HEK293 (cell line): ENCODE measurements at regions not wholly inside any gene's neighbourhood (a gene's known extent, or its start where the extent isn't known, plus 50 kb on each side); places are given as distances from the start of the nearest gene placed in this dataset.

Experiments used
- CTCF ChIA-PET: fragments of 350-600 bp; formaldehyde crosslinking; extraction: SDS; loops from one replicate; lab custom pipeline; 2021; ENCODE audit warnings: antibody characterized with exemption; lab: Yijun Ruan, JAX
- POLR2A ChIA-PET: fragments of 300-600 bp; formaldehyde crosslinking; extraction: SDS; loops from one replicate; lab custom pipeline; 2020; ENCODE audit warnings: antibody characterized with exemption, inconsistent platforms; lab: Yijun Ruan, JAX
- H3K27ac ChIP-seq: fragments of 200-500 bp; sonication (Bioruptor generic); 2 replicates; pipeline ENCODE4 v1.5.1; 2014; ENCODE audit warnings: low read depth, low read length, control low read depth, inconsistent platforms; ENCODE audit errors: extremely low read depth
- H3K36me3 ChIP-seq, 2 experiments: fragments of 200-500 bp in 1 of 2; sonication (Bioruptor generic) in 1 of 2; 1 replicate in 1 of 2; 2 replicates in 1 of 2; pipeline ENCODE4 v1.5.1; 2014 to 2017; ENCODE audit warnings: inconsistent platforms in 2 of 2, low read length in 2 of 2; ENCODE audit not compliant: control insufficient read depth in 2 of 2, insufficient read depth in 1 of 2
- H3K4me1 ChIP-seq: fragments of 200-500 bp; sonication (Bioruptor generic); 2 replicates; pipeline ENCODE4 v1.5.1; 2014; ENCODE audit warnings: mild to moderate bottlenecking, low read length, inconsistent platforms; ENCODE audit not compliant: control insufficient read depth, insufficient read depth
- H3K4me3 ChIP-seq: 2 replicates; pipeline ENCODE4 v1.5.1; 2011; ENCODE audit warnings: low read depth, mild to moderate bottlenecking, control low read depth, low read length, moderate library complexity
- H3K9me3 ChIP-seq: fragments of 200-500 bp; sonication (Bioruptor generic); 2 replicates; pipeline ENCODE4 v1.5.1; 2014; ENCODE audit warnings: low read depth, low read length, inconsistent platforms; ENCODE audit not compliant: control insufficient read depth, insufficient read depth
- ATF2 ChIP-seq: fragments of 450-650 bp; formaldehyde crosslinking; IDR thresholded peaks from 2 replicates; pipeline ENCODE4 v1.5.1; 2016; ENCODE audit warnings: missing biosample characterization, missing genetic modification characterization, low read depth
- BCL6B ChIP-seq: fragments of 450-650 bp; formaldehyde crosslinking; IDR thresholded peaks from 2 replicates; pipeline ENCODE4 v1.5.1; 2017; ENCODE audit warnings: missing biosample characterization, missing genetic modification characterization
- ELK4 ChIP-seq: IDR thresholded peaks from 2 replicates; pipeline ENCODE4 v1.6.1; 2011; ENCODE audit warnings: mild to moderate bottlenecking, low read depth, low read length, borderline replicate concordance
- GLI4 ChIP-seq: fragments of 450-650 bp; formaldehyde crosslinking; IDR thresholded peaks from 2 replicates; pipeline ENCODE4 v1.5.1; 2016; ENCODE audit warnings: missing biosample characterization, missing genetic modification characterization
- INSM2 ChIP-seq: fragments of 450-650 bp; formaldehyde crosslinking; IDR thresholded peaks from 2 replicates; pipeline ENCODE4 v1.5.1; 2016; ENCODE audit warnings: missing biosample characterization, missing genetic modification characterization
- PATZ1 ChIP-seq: fragments of 450-650 bp; formaldehyde crosslinking; IDR thresholded peaks from 2 replicates; pipeline ENCODE4 v1.5.1; 2016; ENCODE audit warnings: missing biosample characterization, missing genetic modification characterization
- PRDM1 ChIP-seq: fragments of 450-650 bp; formaldehyde crosslinking; IDR thresholded peaks from 2 replicates; pipeline ENCODE4; 2016; ENCODE audit warnings: missing biosample characterization, missing genetic modification characterization
- SP7 ChIP-seq: fragments of 450-650 bp; formaldehyde crosslinking; IDR thresholded peaks from 2 replicates; pipeline ENCODE4 v1.5.1; 2016; ENCODE audit warnings: missing biosample characterization, missing genetic modification characterization
- TSHZ1 ChIP-seq: fragments of 450-650 bp; formaldehyde crosslinking; IDR thresholded peaks from 2 replicates; pipeline ENCODE4 v1.5.1; 2016; ENCODE audit warnings: missing biosample characterization, missing genetic modification characterization, borderline replicate concordance
- ZIC2 ChIP-seq: fragments of 450-650 bp; formaldehyde crosslinking; IDR thresholded peaks from 2 replicates; pipeline ENCODE4 v1.5.1; 2016; ENCODE audit warnings: missing biosample characterization, missing genetic modification characterization
- ZNF223 ChIP-seq: fragments of 450-650 bp; formaldehyde crosslinking; IDR thresholded peaks from 2 replicates; pipeline ENCODE4 v1.5.1; 2016; ENCODE audit warnings: missing biosample characterization, missing genetic modification characterization
- ZNF24 ChIP-seq: fragments of 450-650 bp; formaldehyde crosslinking; IDR thresholded peaks from 2 replicates; pipeline ENCODE4 v1.5.1; 2016; ENCODE audit warnings: missing biosample characterization, missing genetic modification characterization
- ZNF280C ChIP-seq: fragments of 450-650 bp; formaldehyde crosslinking; IDR thresholded peaks from 2 replicates; pipeline ENCODE4 v1.5.1; 2016; ENCODE audit warnings: missing biosample characterization, missing genetic modification characterization
- ZNF48 ChIP-seq: fragments of 450-650 bp; formaldehyde crosslinking; IDR thresholded peaks from 2 replicates; pipeline ENCODE4 v1.5.1; 2016; ENCODE audit warnings: missing biosample characterization, missing genetic modification characterization
- ZNF544 ChIP-seq: fragments of 450-650 bp; formaldehyde crosslinking; IDR thresholded peaks from 2 replicates; pipeline ENCODE4 v1.5.0; 2017; ENCODE audit warnings: missing biosample characterization, missing genetic modification characterization
- ZNF639 ChIP-seq: fragments of 450-650 bp; formaldehyde crosslinking; IDR thresholded peaks from 2 replicates; pipeline ENCODE4 v1.5.1; 2016; ENCODE audit warnings: missing biosample characterization, missing genetic modification characterization
- ZNF658 ChIP-seq: fragments of 450-650 bp; formaldehyde crosslinking; IDR thresholded peaks from 2 replicates; pipeline ENCODE4; 2016; ENCODE audit warnings: missing biosample characterization, missing genetic modification characterization
- ZNF777 ChIP-seq: fragments of 450-650 bp; formaldehyde crosslinking; IDR thresholded peaks from 2 replicates; pipeline ENCODE4 v1.5.1; 2017; ENCODE audit warnings: missing biosample characterization, missing genetic modification characterization, borderline replicate concordance

GRCh38 chr6:91822581-91822980 is 1235.7 kb upstream of the MAP3K7 start (continued):
- TF ChIP-seq TSHZ1 (tag by site-specific recombination) (no peak), BCL6B (tag by site-specific recombination) (no peak), ELK4 (no peak), ZNF48 (tag by site-specific recombination) (no peak), ZIC2 (no peak), SP7 (tag by site-specific recombination) (no peak), ZNF223 (no peak), ATF2 (tag by site-specific recombination) (no peak)

GRCh38 chr6:91816335-91816734 is 1229.5 kb upstream of the MAP3K7 start:
- CTCF ChIA-PET: no interaction called here
- TF ChIP-seq ZNF24 (no peak), ZNF639 (tag by site-specific recombination) (no peak), ZNF777 (tag by site-specific recombination) (no peak), PATZ1 (tag by site-specific recombination) (no peak)
- TF ChIP-seq, all 188 proteins: peak for 0
- Histone ChIP-seq H3K4me3 (no peak overlapping the region), H3K27ac (no peak overlapping the region), H3K4me1 (no peaks in the 10 kb centered on the region), H3K36me3 (no peaks in the 10 kb centered on the region), H3K9me3 (no peaks in the 10 kb centered on the region)
- POLR2A ChIA-PET: no interaction called here

GRCh38 chr6:91813641-91814040 is 1226.8 kb upstream of the MAP3K7 start:
- ChIA-PET POLR2A (no interaction called here), CTCF (no interaction called here)
- no peaks in the 10 kb centered on the region for H3K4me1 ChIP-seq
- no peak for TF ChIP-seq ZNF777 (tag by site-specific recombination)
- TF ChIP-seq INSM2 (tag by site-specific recombination): no peak
- TF ChIP-seq ZNF544 (tag by site-specific recombination): no peak
- TF ChIP-seq GLI4 (tag by site-specific recombination): no peak
- no peak for TF ChIP-seq ZNF280C (tag by site-specific recombination)
- TF ChIP-seq ZNF658: no peak
- no peak for TF ChIP-seq PRDM1 (tag by site-specific recombination)

More at GRCh38 chr6:91813641-91814040, 1226.8 kb upstream of the MAP3K7 start:
- Histone ChIP-seq H3K36me3 (no peaks in the 10 kb centered on the region), H3K27ac (no peak overlapping the region), H3K4me3 (no peak overlapping the region), H3K9me3 (no peaks in the 10 kb centered on the region)
